ENCODE measurements at regions not wholly inside any gene's neighbourhood (a gene's known extent, or its start where the extent isn't known, plus 50 kb on each side); places are given as distances from the start of the nearest gene placed in this dataset.

- no peak for TF ChIP-seq POLR2A (IDR thresholded peaks at IDR 0.05; ENCODE audit: low read depth, low read length)
- TF ChIP-seq POLR2AphosphoS5 (IDR thresholded peaks at IDR 0.05; ENCODE audit: low read depth, low read length): no peak
- TF ChIP-seq POU2F2 (IDR thresholded peaks at IDR 0.05; ENCODE audit: low read depth, low read length): no peak
- no peak for TF ChIP-seq SPI1 (IDR thresholded peaks at IDR 0.05; ENCODE audit: low read depth, low read length)
- no peak for TF ChIP-seq TAF1 (IDR thresholded peaks at IDR 0.05; ENCODE audit: low read depth, low read length)
Measured at GRCh38 chr2:51953931-51954330, 922.0 kb upstream of the NRXN1 start.

Data from GM12891 (cell line).